ENCODE measurements at regions not wholly inside any gene's neighbourhood (a gene's known extent, or its start where the extent isn't known, plus 50 kb on each side); places are given as distances from the start of the nearest gene placed in this dataset.
"Not testable (repeated sequence)": the region's sequence is repeated elsewhere in the genome, so short reads cannot be mapped to it uniquely, and the experiment has no call there.

- no peak overlapping the region for H3K4me3 Mint-ChIP-seq
- no peaks in the 10 kb centered on the region for H4K20me1 ChIP-seq (ENCODE audit: control insufficient read depth, insufficient read depth, low read length, poor library complexity, severe bottlenecking)
- no peaks in the 10 kb centered on the region for H3K9me3 ChIP-seq (ENCODE audit: control extremely low read depth in 1 of 3, control insufficient read depth in 2 of 3, insufficient read depth in 1 of 3, low read length in 2 of 3)
- no peak overlapping the region for H3K4me2 ChIP-seq (replicated peaks; ENCODE audit: low read depth, low read length, poor library complexity, severe bottlenecking)
- H3K27ac ChIP-seq (ENCODE audit: low read length in 2 of 2), result no peak overlapping the region
- no peaks in the 10 kb centered on the region for H3K4me1 Mint-ChIP-seq
- H3K9me3 Mint-ChIP-seq (ENCODE audit: insufficient read depth), result peaks cover under 1% of the 10 kb centered on the region
- ATAC-seq (ENCODE audit: low read depth), result no peak
- ChIA-PET CTCF (no interaction called here), POLR2A (no interaction called here)
- DNase-seq, result no peak
- H3K36me3 ChIP-seq (replicated peaks in 1 of 2; ENCODE audit: control extremely low read depth in 1 of 2, control insufficient read depth in 1 of 2, extremely low read depth in 1 of 2, insufficient read depth in 2 of 2, low read length in 1 of 2), result no peaks in the 10 kb centered on the region
- H3K9ac ChIP-seq (ENCODE audit: low read length), result no peak overlapping the region
- H3K4me3 ChIP-seq (ENCODE audit: control extremely low read depth in 1 of 5, extremely low read depth in 1 of 5, insufficient read depth in 1 of 5, low read depth in 2 of 5, low read length in 4 of 5), result no peak overlapping the region
- H3K27ac Mint-ChIP-seq, result no peak overlapping the region
- no peaks in the 10 kb centered on the region for H3K79me2 ChIP-seq (ENCODE audit: control insufficient read depth, insufficient read depth, low read length)
- H2AFZ ChIP-seq (ENCODE audit: insufficient read depth, low read depth, low read length, poor library complexity, severe bottlenecking), result no peak overlapping the region
- peaks cover 3% of the 10 kb centered on the region for H3K27me3 Mint-ChIP-seq
- intact Hi-C loops (cut with micrococcal nuclease), result no loop called here
- H3K4me1 ChIP-seq (ENCODE audit: control insufficient read depth in 2 of 2, insufficient read depth in 2 of 2, low read length in 2 of 2), result no peaks in the 10 kb centered on the region
- WGBS (ENCODE audit: insufficient coverage), result 82% methylated on average over 11 of the region's 11 CpGs
- H3K27me3 ChIP-seq (replicated peaks in 1 of 4; ENCODE audit: control extremely low read depth in 1 of 4, control insufficient read depth in 3 of 4, insufficient read depth in 4 of 4, low read length in 3 of 4), result no peaks in the 10 kb centered on the region
- no peak for TF ChIP-seq CTCF (IDR thresholded peaks at IDR 0.05)
- TF ChIP-seq EZH2 (IDR thresholded peaks at IDR 0.05; ENCODE audit: borderline replicate concordance, insufficient read depth, low read depth, low read length, poor library complexity, severe bottlenecking), result no peak
Measured at GRCh38 chr9:135174981-135175380, 87.5 kb downstream of the OLFM1 start.

- Mint-ChIP-seq H3K4me1 (no peaks in the 10 kb centered on the region), H3K27ac (no peak overlapping the region), H3K4me3 (no peak overlapping the region), H3K27me3 (peaks cover 3% of the 10 kb centered on the region), H3K9me3 (ENCODE audit: insufficient read depth) (no peaks in the 10 kb centered on the region)
- H3K4me1 ChIP-seq (ENCODE audit: control insufficient read depth in 2 of 2, insufficient read depth in 2 of 2, low read length in 2 of 2), result no peaks in the 10 kb centered on the region
- POLR2A ChIA-PET, result interaction anchor here (0.6 kb wide), 1 partner anchor 15 kb away, joined by 4 read pairs; no protein-coding TSS in a partner anchor
- H3K27ac ChIP-seq (ENCODE audit: low read length in 2 of 2), result no peak overlapping the region
- H4K20me1 ChIP-seq (ENCODE audit: control insufficient read depth, insufficient read depth, low read length, poor library complexity, severe bottlenecking), result no peaks in the 10 kb centered on the region
- no peaks in the 10 kb centered on the region for H3K27me3 ChIP-seq (replicated peaks in 1 of 4; ENCODE audit: control extremely low read depth in 1 of 4, control insufficient read depth in 3 of 4, insufficient read depth in 4 of 4, low read length in 3 of 4)
- no peaks in the 10 kb centered on the region for H3K79me2 ChIP-seq (ENCODE audit: control insufficient read depth, insufficient read depth, low read length)
- no peak overlapping the region for H3K4me3 ChIP-seq (ENCODE audit: control extremely low read depth in 1 of 5, extremely low read depth in 1 of 5, insufficient read depth in 1 of 5, low read depth in 2 of 5, low read length in 4 of 5)
- H3K9me3 ChIP-seq (ENCODE audit: control extremely low read depth in 1 of 3, control insufficient read depth in 2 of 3, insufficient read depth in 1 of 3, low read length in 2 of 3), result no peaks in the 10 kb centered on the region
- H3K4me2 ChIP-seq (replicated peaks; ENCODE audit: low read depth, low read length, poor library complexity, severe bottlenecking), result no peak overlapping the region
- WGBS (ENCODE audit: insufficient coverage), result 86% methylated on average over 20 of the region's 20 CpGs
- no peak overlapping the region for H3K9ac ChIP-seq (ENCODE audit: low read length)
- CTCF ChIA-PET, result no interaction called here
- H2AFZ ChIP-seq (ENCODE audit: insufficient read depth, low read depth, low read length, poor library complexity, severe bottlenecking), result no peak overlapping the region
- TF ChIP-seq CTCF (IDR thresholded peaks at IDR 0.05) (no peak), EZH2 (IDR thresholded peaks at IDR 0.05; ENCODE audit: borderline replicate concordance, insufficient read depth, low read depth, low read length, poor library complexity, severe bottlenecking) (no peak)
- ATAC-seq (ENCODE audit: low read depth), result no peak
- H3K36me3 ChIP-seq (replicated peaks in 1 of 2; ENCODE audit: control extremely low read depth in 1 of 2, control insufficient read depth in 1 of 2, extremely low read depth in 1 of 2, insufficient read depth in 2 of 2, low read length in 1 of 2), result no peaks in the 10 kb centered on the region
- no peak for DNase-seq
- intact Hi-C loops (cut with micrococcal nuclease), result no loop called here
Measured at GRCh38 chr9:135176284-135176683, 88.8 kb downstream of the OLFM1 start.

DNA sequence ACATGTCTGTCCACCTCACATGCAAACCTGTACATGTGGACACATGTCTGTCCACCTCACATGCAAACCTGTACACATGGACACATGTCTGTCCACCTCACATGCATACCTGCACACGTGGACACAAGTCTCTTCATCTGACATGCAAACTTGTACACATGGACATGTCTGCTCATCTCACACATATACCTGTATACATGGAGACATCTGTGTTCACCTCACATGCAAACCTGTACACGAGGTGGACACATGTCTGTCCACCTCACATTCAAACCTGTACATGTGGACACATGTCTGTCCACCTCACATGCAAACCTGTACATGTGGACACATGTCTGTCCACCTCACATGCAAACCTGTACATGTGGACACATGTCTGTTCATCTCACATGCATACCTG lies 90.1 kb downstream of the OLFM1 start:
- H2AFZ ChIP-seq (ENCODE audit: insufficient read depth, low read depth, low read length, poor library complexity, severe bottlenecking); H3K9ac ChIP-seq (ENCODE audit: low read length); H3K79me2 ChIP-seq (ENCODE audit: control insufficient read depth, insufficient read depth, low read length); H3K4me1 Mint-ChIP-seq; ATAC-seq (ENCODE audit: low read depth); DNase-seq; H3K9me3 ChIP-seq (ENCODE audit: control extremely low read depth in 1 of 3, control insufficient read depth in 2 of 3, insufficient read depth in 1 of 3, low read length in 2 of 3); H3K27me3 Mint-ChIP-seq; H3K27me3 ChIP-seq (replicated peaks in 1 of 4; ENCODE audit: control extremely low read depth in 1 of 4, control insufficient read depth in 3 of 4, insufficient read depth in 4 of 4, low read length in 3 of 4); H3K4me3 Mint-ChIP-seq; H3K9me3 Mint-ChIP-seq (ENCODE audit: insufficient read depth); H3K27ac ChIP-seq (ENCODE audit: low read length in 2 of 2); intact Hi-C loops (cut with micrococcal nuclease); H3K36me3 ChIP-seq (replicated peaks in 1 of 2; ENCODE audit: control extremely low read depth in 1 of 2, control insufficient read depth in 1 of 2, extremely low read depth in 1 of 2, insufficient read depth in 2 of 2, low read length in 1 of 2); H4K20me1 ChIP-seq (ENCODE audit: control insufficient read depth, insufficient read depth, low read length, poor library complexity, severe bottlenecking); H3K4me1 ChIP-seq (ENCODE audit: control insufficient read depth in 2 of 2, insufficient read depth in 2 of 2, low read length in 2 of 2); CTCF ChIA-PET; H3K4me2 ChIP-seq (replicated peaks; ENCODE audit: low read depth, low read length, poor library complexity, severe bottlenecking); POLR2A ChIA-PET; H3K27ac Mint-ChIP-seq; H3K4me3 ChIP-seq (ENCODE audit: control extremely low read depth in 1 of 5, extremely low read depth in 1 of 5, insufficient read depth in 1 of 5, low read depth in 2 of 5, low read length in 4 of 5): not testable (repeated sequence)
- WGBS (ENCODE audit: insufficient coverage), result 41% methylated on average over 2 of the region's 2 CpGs
